Dedifferentiated amniotic fluid mesenchymal stem cell (primary cell): ENCODE measurements at regions not wholly inside any gene's neighbourhood (a gene's known extent, or its start where the extent isn't known, plus 50 kb on each side); places are given as distances from the start of the nearest gene placed in this dataset.
"Not testable (repeated sequence)": the region's sequence is repeated elsewhere in the genome, so short reads cannot be mapped to it uniquely, and the experiment has no call there.

Experiments used
- DNase-seq: peaks from one replicate; pipeline ENCODE4 v3.0.0-alpha.2; 2016; ENCODE audit errors: extremely low spot score

- DNase-seq, result no peak
These were observed 493.5 kb downstream of the EBF1 start for GRCh38 chr5:158606233-158606632.

- DNase-seq, result no peak
These were observed 496.7 kb downstream of the EBF1 start for GRCh38 chr5:158602981-158603380.

- no peak for DNase-seq
These were observed 498.6 kb downstream of the EBF1 start for GRCh38 chr5:158601118-158601517.

GRCh38 chr5:158600679-158601078, 499.0 kb downstream of the EBF1 start:
- no peak for DNase-seq

- DNase-seq, result peak; percentile 78
These were observed 500.6 kb downstream of the EBF1 start for GRCh38 chr5:158599157-158599556.

- no peak for DNase-seq
These were observed 505.0 kb downstream of the EBF1 start for GRCh38 chr5:158594595-158595242.

- DNase-seq, result no peak
These were observed 505.8 kb downstream of the EBF1 start for GRCh38 chr5:158593925-158594324.

- peak; percentile 54 for DNase-seq
These were observed 508.3 kb downstream of the EBF1 start for GRCh38 chr5:158591301-158591863.

GRCh38 chr5:158590746-158591300, 508.9 kb downstream of the EBF1 start:
- DNase-seq, result no peak

- DNase-seq, result no peak
These were observed 509.8 kb downstream of the EBF1 start for GRCh38 chr5:158589939-158590338.

GRCh38 chr5:158588617-158589016, 511.1 kb downstream of the EBF1 start:
- no peak for DNase-seq

- no peak for DNase-seq
These were observed 513.7 kb downstream of the EBF1 start for GRCh38 chr5:158586054-158586453.

GRCh38 chr5:158582669-158583068, 517.0 kb downstream of the EBF1 start:
- DNase-seq, result not testable (repeated sequence)

- DNase-seq, result no peak
These were observed 525.9 kb downstream of the EBF1 start for GRCh38 chr5:158573829-158574228.

GRCh38 chr5:158570502-158570901, 529.2 kb downstream of the EBF1 start:
- no peak for DNase-seq

- no peak for DNase-seq
These were observed 530.2 kb downstream of the EBF1 start for GRCh38 chr5:158569534-158569933.

GRCh38 chr5:158565017-158565789, 534.5 kb downstream of the EBF1 start:
- no peak for DNase-seq

GRCh38 chr5:158563760-158564390, 535.8 kb downstream of the EBF1 start:
- no peak for DNase-seq

- DNase-seq, result no peak
These were observed 538.0 kb downstream of the EBF1 start for GRCh38 chr5:158561562-158562190.

GRCh38 chr5:158560170-158560569, 539.5 kb downstream of the EBF1 start:
- peak; percentile 67 for DNase-seq

GRCh38 chr5:158559643-158560042, 540.1 kb downstream of the EBF1 start:
- DNase-seq, result no peak

GRCh38 chr5:158559066-158559465, 540.6 kb downstream of the EBF1 start:
- DNase-seq, result no peak
